Esophagus (tissue), 2 donors: ENCODE measurements at regions not wholly inside any gene's neighbourhood (a gene's known extent, or its start where the extent isn't known, plus 50 kb on each side); places are given as distances from the start of the nearest gene placed in this dataset.
A peak's percentile ranks its signal among the peaks of the same experiment; 100 is the strongest.

ENCODE experiments used
- H3K27ac ChIP-seq, 2 donors: one replicate each; pipeline ENCODE4 v1.5.1; 2013; ENCODE audit warnings: low read depth in 2 of 2, mild to moderate bottlenecking in 2 of 2, inconsistent platforms in 1 of 2, low read length in 1 of 2, moderate library complexity in 1 of 2
- H3K27me3 ChIP-seq, 2 donors: one replicate each; pipeline ENCODE4 v1.6.1; 2013; ENCODE audit warnings: low read length in 2 of 2, control low read depth in 1 of 2, mild to moderate bottlenecking in 1 of 2; ENCODE audit not compliant: insufficient read depth in 2 of 2, control insufficient read depth in 1 of 2
- H3K36me3 ChIP-seq, 2 donors: one replicate each; pipeline ENCODE4 v1.6.1; 2013; ENCODE audit warnings: low read length in 1 of 2; ENCODE audit not compliant: control insufficient read depth in 2 of 2, insufficient read depth in 2 of 2
- H3K4me1 ChIP-seq, 2 donors: one replicate each; pipeline ENCODE4 v1.6.1; 2013; ENCODE audit warnings: low read length in 1 of 2; ENCODE audit not compliant: control insufficient read depth in 2 of 2, insufficient read depth in 2 of 2
- H3K4me3 ChIP-seq, 2 donors: one replicate each; pipeline ENCODE4 v1.5.1; 2013; ENCODE audit warnings: low read length in 2 of 2, mild to moderate bottlenecking in 2 of 2, low read depth in 1 of 2, moderate library complexity in 1 of 2
- H3K9me3 ChIP-seq, 2 donors: one replicate each; pipeline ENCODE4 v1.6.1; 2013; ENCODE audit warnings: mild to moderate bottlenecking in 2 of 2, low read depth in 1 of 2, low read length in 1 of 2, moderate library complexity in 1 of 2; ENCODE audit not compliant: control insufficient read depth in 2 of 2, insufficient read depth in 1 of 2
- WGBS, 2 donors: extraction: QIAGEN DNeasy Blood & Tissue Kit; methylation state at CpG; one replicate each; pipeline ENCODE4 v1.1.7; 2013; 5-methylcytosine and 5-hydroxymethylcytosine counted together
- donor health status: healthy with polysubstance abuse.
- donor health status: Bipolar disorder and iron deficiency.

- H3K36me3 ChIP-seq, result no peaks in the 10 kb centered on the region
- no peaks in the 10 kb centered on the region for H3K4me1 ChIP-seq
- no peak overlapping the region for H3K4me3 ChIP-seq
- H3K27me3 ChIP-seq, result no peaks in the 10 kb centered on the region
- no peaks in the 10 kb centered on the region for H3K9me3 ChIP-seq
- H3K27ac ChIP-seq, result no peak overlapping the region
- 61 to 81% methylated on average over 1 of the region's 1 CpG for WGBS, 2 donors
These were observed 192.5 kb downstream of the PCDH19 start for GRCh38 chrX:100217547-100217946.

GRCh38 chrX:100216083-100216482 lies 194.0 kb downstream of the PCDH19 start:
- Histone ChIP-seq H3K27me3 (no peaks in the 10 kb centered on the region), H3K27ac (no peak overlapping the region), H3K4me3 (no peak overlapping the region), H3K4me1 (no peaks in the 10 kb centered on the region), H3K36me3 (no peaks in the 10 kb centered on the region), H3K9me3 (no peaks in the 10 kb centered on the region)
- whole genome bisulfite sequencing, 2 donors, result 64 to 66% methylated on average over 4 of the region's 4 CpGs

- no peaks in the 10 kb centered on the region for H3K9me3 ChIP-seq
- no peaks in the 10 kb centered on the region for H3K36me3 ChIP-seq
- no peaks in the 10 kb centered on the region for H3K4me1 ChIP-seq
- peak overlapping the region in 1 of 2 donors; percentile 21 for H3K27ac ChIP-seq
- H3K4me3 ChIP-seq, result no peak overlapping the region
- no peaks in the 10 kb centered on the region for H3K27me3 ChIP-seq
These were observed 202.0 kb downstream of the PCDH19 start for GRCh38 chrX:100208076-100208475.

GRCh38 chrX:100207331-100208024 lies 202.6 kb downstream of the PCDH19 start:
- no peaks in the 10 kb centered on the region for H3K9me3 ChIP-seq
- no peaks in the 10 kb centered on the region for H3K36me3 ChIP-seq
- H3K4me3 ChIP-seq, result no peak overlapping the region
- no peaks in the 10 kb centered on the region for H3K4me1 ChIP-seq
- no peaks in the 10 kb centered on the region for H3K27me3 ChIP-seq
- WGBS, 2 donors, result 34 to 40% methylated on average over 5 of the region's 5 CpGs
- peak overlapping the region in 1 of 2 donors; percentile 21 for H3K27ac ChIP-seq

- H3K27me3 ChIP-seq, result no peaks in the 10 kb centered on the region
- H3K27ac ChIP-seq, result no peak overlapping the region
- H3K4me1 ChIP-seq, result no peaks in the 10 kb centered on the region
- H3K9me3 ChIP-seq, result no peaks in the 10 kb centered on the region
- H3K4me3 ChIP-seq, result no peak overlapping the region
- H3K36me3 ChIP-seq, result no peaks in the 10 kb centered on the region
- 56 to 76% methylated on average over 1 of the region's 1 CpG for WGBS, 2 donors
These were observed 205.5 kb downstream of the PCDH19 start for GRCh38 chrX:100204534-100204933.

GRCh38 chrX:100194082-100194775 lies 215.8 kb downstream of the PCDH19 start:
- Histone ChIP-seq H3K4me1 (no peaks in the 10 kb centered on the region), H3K9me3 (no peaks in the 10 kb centered on the region), H3K27me3 (no peaks in the 10 kb centered on the region), H3K27ac (no peak overlapping the region), H3K4me3 (no peak overlapping the region), H3K36me3 (no peaks in the 10 kb centered on the region)
- WGBS, 2 donors, result 41 to 53% methylated on average over 2 of the region's 2 CpGs
